ENCODE measurements at regions not wholly inside any gene's neighbourhood (a gene's known extent, or its start where the extent isn't known, plus 50 kb on each side); places are given as distances from the start of the nearest gene placed in this dataset.

DNA sequence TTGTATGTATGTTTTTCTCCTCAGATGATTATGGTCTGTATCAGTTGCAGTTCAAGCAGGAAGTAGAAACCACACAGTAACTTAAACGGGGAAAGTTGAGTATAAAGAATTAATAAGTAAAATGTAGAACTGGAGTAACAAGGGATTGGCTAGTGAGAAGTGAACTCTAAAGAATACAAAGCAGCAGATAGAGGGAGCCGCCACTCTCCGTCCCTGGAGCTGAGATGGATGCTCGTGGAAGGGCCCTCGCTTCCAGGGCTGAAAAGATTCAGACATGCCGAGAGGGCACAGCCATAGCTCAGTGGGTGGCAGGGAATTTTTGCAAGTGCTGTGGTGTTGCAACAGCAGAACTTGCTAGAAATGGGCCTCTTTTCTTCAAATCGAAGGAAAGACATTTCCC lies 155.8 kb downstream of the COL6A3 start:
- TF ChIP-seq, protein P1, sequence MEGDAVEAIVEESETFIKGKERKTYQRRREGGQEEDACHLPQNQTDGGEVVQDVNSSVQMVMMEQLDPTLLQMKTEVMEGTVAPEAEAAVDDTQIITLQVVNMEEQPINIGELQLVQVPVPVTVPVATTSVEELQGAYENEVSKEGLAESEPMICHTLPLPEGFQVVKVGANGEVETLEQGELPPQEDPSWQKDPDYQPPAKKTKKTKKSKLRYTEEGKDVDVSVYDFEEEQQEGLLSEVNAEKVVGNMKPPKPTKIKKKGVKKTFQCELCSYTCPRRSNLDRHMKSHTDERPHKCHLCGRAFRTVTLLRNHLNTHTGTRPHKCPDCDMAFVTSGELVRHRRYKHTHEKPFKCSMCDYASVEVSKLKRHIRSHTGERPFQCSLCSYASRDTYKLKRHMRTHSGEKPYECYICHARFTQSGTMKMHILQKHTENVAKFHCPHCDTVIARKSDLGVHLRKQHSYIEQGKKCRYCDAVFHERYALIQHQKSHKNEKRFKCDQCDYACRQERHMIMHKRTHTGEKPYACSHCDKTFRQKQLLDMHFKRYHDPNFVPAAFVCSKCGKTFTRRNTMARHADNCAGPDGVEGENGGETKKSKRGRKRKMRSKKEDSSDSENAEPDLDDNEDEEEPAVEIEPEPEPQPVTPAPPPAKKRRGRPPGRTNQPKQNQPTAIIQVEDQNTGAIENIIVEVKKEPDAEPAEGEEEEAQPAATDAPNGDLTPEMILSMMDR (IDR thresholded peaks at IDR 0.05): no peak
- peak in 1 of 4 donors; percentile 20 for ATAC-seq
- DNase-seq: no peak
- Histone ChIP-seq H3K27me3 (no peaks in the 10 kb centered on the region), H3K36me3 (no peaks in the 10 kb centered on the region), H3K9me3 (no peaks in the 10 kb centered on the region), H3K4me1 (no peaks in the 10 kb centered on the region), H3K4me3 (no peak overlapping the region), H3K27ac (peak overlapping the region in 1 of 4 donors; percentile 18)
- 76 to 77% methylated on average over 7 of the region's 7 CpGs for WGBS, 2 donors
- FAIRE-seq: no peak
- intact Hi-C loops (cut with DNase I): no loop called here

DNA sequence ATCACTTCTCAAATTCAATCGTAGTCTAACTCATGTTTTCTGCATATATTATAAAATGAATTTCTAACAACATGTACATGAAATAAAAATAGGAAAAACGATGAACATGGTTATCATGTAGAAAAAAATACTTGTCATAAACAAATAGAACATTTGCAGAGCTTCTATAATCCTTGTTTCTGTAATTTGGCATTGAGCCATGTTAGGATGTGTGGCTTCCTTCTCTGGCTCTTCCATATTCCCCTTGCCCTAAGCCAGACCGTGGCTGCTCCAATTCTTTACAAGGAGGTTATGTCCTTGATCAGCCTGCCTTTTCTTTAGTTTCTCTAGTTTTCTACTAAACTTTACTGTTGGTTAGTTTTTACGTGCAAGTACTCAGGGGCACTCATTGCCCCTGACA lies 155.3 kb downstream of the COL6A3 start:
- no peaks in the 10 kb centered on the region for H3K27me3 ChIP-seq
- H3K36me3 ChIP-seq: no peaks in the 10 kb centered on the region
- no peak overlapping the region for H3K27ac ChIP-seq
- TF ChIP-seq, protein P1 (IDR thresholded peaks at IDR 0.05): no peak
- WGBS, 2 donors: 65 to 80% methylated on average over 4 of the region's 4 CpGs
- DNase-seq (no peak), FAIRE-seq (no peak), ATAC-seq (no peak)
- H3K4me3 ChIP-seq: no peak overlapping the region
- intact Hi-C loops (cut with DNase I): no loop called here
- H3K4me1 ChIP-seq: no peaks in the 10 kb centered on the region
- no peaks in the 10 kb centered on the region for H3K9me3 ChIP-seq

DNA sequence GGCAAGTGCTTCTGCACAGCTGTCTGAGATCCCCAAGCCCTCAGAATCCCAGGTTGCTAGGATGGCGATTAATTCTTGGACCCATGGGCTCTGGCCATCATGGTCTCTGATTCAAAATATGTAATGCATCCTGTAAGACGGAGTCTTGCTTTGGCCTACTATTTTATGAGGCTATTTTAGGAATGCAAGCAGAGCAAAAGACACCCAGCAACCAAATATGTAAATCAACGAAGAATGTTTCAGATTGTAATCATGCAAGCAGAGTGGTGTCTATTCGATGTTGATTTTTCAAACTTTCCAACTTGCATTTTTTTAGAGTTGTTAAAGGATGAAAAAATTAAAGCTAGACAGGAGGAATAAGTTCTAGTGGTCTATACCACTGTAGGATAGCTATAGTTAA lies 154.8 kb downstream of the COL6A3 start:
- H3K4me1 ChIP-seq: no peaks in the 10 kb centered on the region
- 83 to 92% methylated on average over 4 of the region's 4 CpGs for WGBS, 2 donors
- DNase-seq (no peak), ATAC-seq (no peak), FAIRE-seq (no peak)
- no peaks in the 10 kb centered on the region for H3K27me3 ChIP-seq
- H3K27ac ChIP-seq: no peak overlapping the region
- H3K36me3 ChIP-seq: no peaks in the 10 kb centered on the region
- TF ChIP-seq, protein P1 (IDR thresholded peaks at IDR 0.05): no peak
- no peak overlapping the region for H3K4me3 ChIP-seq
- H3K9me3 ChIP-seq: no peaks in the 10 kb centered on the region
- intact Hi-C loops (cut with DNase I): no loop called here

DNA sequence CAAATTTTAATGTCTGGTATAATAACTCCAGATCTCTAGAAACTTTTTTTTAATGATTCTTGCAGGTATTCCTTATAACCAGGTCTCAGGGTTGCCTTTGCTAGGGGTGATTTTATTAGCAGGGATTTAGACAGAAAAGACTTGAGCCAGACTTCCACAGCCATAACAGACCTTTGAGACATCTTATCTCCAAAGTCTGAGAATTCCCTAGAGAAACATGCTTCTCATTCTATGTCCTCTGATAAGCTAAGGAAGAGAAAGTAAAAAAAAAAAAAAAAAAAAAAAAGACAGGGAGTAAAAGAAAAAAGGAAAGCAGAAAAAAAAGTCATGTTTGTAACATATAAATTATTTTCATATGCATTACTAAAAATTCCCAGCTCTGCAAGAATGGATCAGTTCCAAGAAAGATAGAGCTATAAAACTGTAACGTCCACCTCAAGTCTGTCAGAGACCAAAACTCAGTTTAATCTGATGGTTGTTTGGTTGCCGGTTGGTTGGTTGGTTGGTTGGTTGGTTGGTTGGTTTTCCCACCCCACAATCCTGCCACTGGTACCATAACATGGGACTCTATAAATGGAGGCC lies 153.8 kb downstream of the COL6A3 start:
- ATAC-seq (no peak), DNase-seq (no peak), FAIRE-seq (no peak)
- TF ChIP-seq, protein P1 (IDR thresholded peaks at IDR 0.05): no peak
- Histone ChIP-seq H3K4me1 (no peaks in the 10 kb centered on the region), H3K4me3 (no peak overlapping the region), H3K27ac (no peak overlapping the region), H3K27me3 (no peaks in the 10 kb centered on the region), H3K36me3 (no peaks in the 10 kb centered on the region), H3K9me3 (no peaks in the 10 kb centered on the region)
- intact Hi-C loops (cut with DNase I): no loop called here
- 52 to 54% methylated on average over 2 of the region's 2 CpGs for WGBS, 2 donors

DNA sequence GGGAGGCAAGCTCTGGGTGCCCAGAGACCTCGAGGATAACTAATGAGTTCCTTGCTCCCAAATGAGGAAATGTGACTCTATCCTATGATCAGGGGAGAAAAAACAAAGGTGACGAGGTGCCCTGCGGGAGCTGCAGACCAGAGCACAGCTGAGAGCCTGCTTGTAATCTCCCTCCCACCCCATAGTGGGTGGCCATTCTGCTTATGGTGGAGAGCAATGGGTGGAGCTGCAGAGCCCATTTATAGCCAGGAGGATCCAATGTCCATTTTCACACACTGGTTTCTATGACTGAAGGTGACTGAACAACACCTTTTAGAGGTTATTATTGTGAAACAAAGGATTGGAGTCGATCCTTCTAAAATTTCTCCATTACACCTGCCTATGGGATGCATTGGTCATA lies 153.3 kb downstream of the COL6A3 start:
- Histone ChIP-seq H3K27me3 (no peaks in the 10 kb centered on the region), H3K36me3 (no peaks in the 10 kb centered on the region), H3K4me3 (no peak overlapping the region), H3K27ac (no peak overlapping the region), H3K9me3 (no peaks in the 10 kb centered on the region), H3K4me1 (no peaks in the 10 kb centered on the region)
- ATAC-seq (no peak), FAIRE-seq (no peak), DNase-seq (no peak)
- 83 to 87% methylated on average over 4 of the region's 4 CpGs for WGBS, 2 donors
- TF ChIP-seq, protein P1 (IDR thresholded peaks at IDR 0.05): no peak
- intact Hi-C loops (cut with DNase I): no loop called here

All from pancreas (tissue), 10 donors.